PFSK-1 (cell line): ENCODE measurements at regions not wholly inside any gene's neighbourhood (a gene's known extent, or its start where the extent isn't known, plus 50 kb on each side); places are given as distances from the start of the nearest gene placed in this dataset.

Source experiments
- FOXP2 ChIP-seq: optimal IDR thresholded peaks from 2 replicates; pipeline ENCODE3; 2011; ENCODE audit warnings: borderline replicate concordance, control low read depth, inconsistent platforms; ENCODE audit not compliant: insufficient read depth; ENCODE audit errors: extremely low read length, extremely low read depth
- POLR2AphosphoS5 ChIP-seq: IDR thresholded peaks from 2 replicates; pipeline ENCODE4 v1.6.1; 2012; ENCODE audit warnings: low read depth, mild to moderate bottlenecking, control low read depth, low read length, moderate library complexity
- SIN3A ChIP-seq: IDR thresholded peaks from 2 replicates; pipeline ENCODE4 v1.6.1; 2012; ENCODE audit warnings: mild to moderate bottlenecking, low read length, moderate library complexity, borderline replicate concordance; ENCODE audit not compliant: insufficient read depth
- TAF1 ChIP-seq: IDR thresholded peaks from 2 replicates; pipeline ENCODE4 v1.6.1; 2012; ENCODE audit warnings: low read length, control low read depth, borderline replicate concordance; ENCODE audit not compliant: insufficient read depth
- TF ChIP-seq, protein P1 (sequence below), 2 experiments: IDR thresholded peaks; 2 replicates each; pipeline versions ENCODE4 v1.6.1 to v1.8.0; 2011 to 2012; ENCODE audit warnings: low read depth in 2 of 2, low read length in 2 of 2, control low read depth in 1 of 2, inconsistent platforms in 1 of 2, mild to moderate bottlenecking in 1 of 2, moderate library complexity in 1 of 2; ENCODE audit not compliant: insufficient read depth in 1 of 2

DNA sequence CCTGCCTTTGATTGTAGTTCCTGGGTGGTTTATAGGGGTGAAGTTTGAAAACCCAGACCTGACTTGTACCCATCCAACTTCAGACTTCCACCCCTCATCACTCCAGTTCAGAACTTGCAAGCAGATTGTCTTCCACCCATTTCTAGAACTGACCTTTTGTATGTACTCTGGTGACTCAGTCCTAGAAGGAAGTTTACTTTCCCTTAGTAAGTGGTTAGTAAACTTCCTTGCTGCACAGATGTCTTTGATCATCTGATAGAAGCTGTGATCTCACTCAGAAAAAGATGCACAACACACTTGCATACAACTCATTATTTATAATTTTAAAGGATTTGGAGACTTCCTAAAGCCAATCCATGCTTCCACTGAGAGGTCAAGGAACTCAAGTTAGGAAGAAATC, 368.0 kb downstream of the MFSD1 start:
- TF ChIP-seq SIN3A (no peak), POLR2AphosphoS5 (no peak), TAF1 (no peak), FOXP2 (no peak)
- TF ChIP-seq, protein P1, sequence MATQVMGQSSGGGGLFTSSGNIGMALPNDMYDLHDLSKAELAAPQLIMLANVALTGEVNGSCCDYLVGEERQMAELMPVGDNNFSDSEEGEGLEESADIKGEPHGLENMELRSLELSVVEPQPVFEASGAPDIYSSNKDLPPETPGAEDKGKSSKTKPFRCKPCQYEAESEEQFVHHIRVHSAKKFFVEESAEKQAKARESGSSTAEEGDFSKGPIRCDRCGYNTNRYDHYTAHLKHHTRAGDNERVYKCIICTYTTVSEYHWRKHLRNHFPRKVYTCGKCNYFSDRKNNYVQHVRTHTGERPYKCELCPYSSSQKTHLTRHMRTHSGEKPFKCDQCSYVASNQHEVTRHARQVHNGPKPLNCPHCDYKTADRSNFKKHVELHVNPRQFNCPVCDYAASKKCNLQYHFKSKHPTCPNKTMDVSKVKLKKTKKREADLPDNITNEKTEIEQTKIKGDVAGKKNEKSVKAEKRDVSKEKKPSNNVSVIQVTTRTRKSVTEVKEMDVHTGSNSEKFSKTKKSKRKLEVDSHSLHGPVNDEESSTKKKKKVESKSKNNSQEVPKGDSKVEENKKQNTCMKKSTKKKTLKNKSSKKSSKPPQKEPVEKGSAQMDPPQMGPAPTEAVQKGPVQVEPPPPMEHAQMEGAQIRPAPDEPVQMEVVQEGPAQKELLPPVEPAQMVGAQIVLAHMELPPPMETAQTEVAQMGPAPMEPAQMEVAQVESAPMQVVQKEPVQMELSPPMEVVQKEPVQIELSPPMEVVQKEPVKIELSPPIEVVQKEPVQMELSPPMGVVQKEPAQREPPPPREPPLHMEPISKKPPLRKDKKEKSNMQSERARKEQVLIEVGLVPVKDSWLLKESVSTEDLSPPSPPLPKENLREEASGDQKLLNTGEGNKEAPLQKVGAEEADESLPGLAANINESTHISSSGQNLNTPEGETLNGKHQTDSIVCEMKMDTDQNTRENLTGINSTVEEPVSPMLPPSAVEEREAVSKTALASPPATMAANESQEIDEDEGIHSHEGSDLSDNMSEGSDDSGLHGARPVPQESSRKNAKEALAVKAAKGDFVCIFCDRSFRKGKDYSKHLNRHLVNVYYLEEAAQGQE (IDR thresholded peaks at IDR 0.05; ENCODE audit: insufficient read depth in 1 of 2, low read depth in 2 of 2, low read length in 2 of 2), result no peak
